ENCODE measurements at regions not wholly inside any gene's neighbourhood (a gene's known extent, or its start where the extent isn't known, plus 50 kb on each side); places are given as distances from the start of the nearest gene placed in this dataset.

- TF ChIP-seq CTCF (IDR thresholded peaks at IDR 0.05) (no peak), EP300 (IDR thresholded peaks at IDR 0.05) (peak; percentile 96)
Observed at GRCh38 chr4:184320631-184321030, 103.0 kb upstream of the ENPP6 start.
